Adrenal gland (tissue), 5 donors: ENCODE measurements at regions not wholly inside any gene's neighbourhood (a gene's known extent, or its start where the extent isn't known, plus 50 kb on each side); places are given as distances from the start of the nearest gene placed in this dataset.

ENCODE experiments used
- CTCF ChIP-seq, 6 experiments: fragments of 450-650 bp in 4 of 6; fragments of 200-600 bp in 2 of 6; sonication (generic) in 1 of 6; IDR thresholded peaks; 1 replicate in 5 of 6; 2 replicates in 1 of 6; pipeline versions ENCODE4 v1.5.1 to v1.8.0; 2016 to 2021; ENCODE audit warnings: antibody characterized with exemption in 6 of 6, mild to moderate bottlenecking in 2 of 6, moderate library complexity in 1 of 6
- POLR2A ChIP-seq, 2 donors: fragments of 450-650 bp; IDR thresholded peaks; one replicate each; pipeline ENCODE4 v1.6.1; 2017; ENCODE audit warnings: antibody characterized with exemption in 2 of 2, mild to moderate bottlenecking in 2 of 2, moderate library complexity in 1 of 2
- donor health status: DM: no; HTN: no; CAD: no.

GRCh38 chr17:74123866-74124444 is 79.5 kb upstream of the RPL38 start:
- no peak for TF ChIP-seq CTCF (IDR thresholded peaks at IDR 0.05)
- no peak for TF ChIP-seq POLR2A (IDR thresholded peaks at IDR 0.05)
